ENCODE measurements at regions not wholly inside any gene's neighbourhood (a gene's known extent, or its start where the extent isn't known, plus 50 kb on each side); places are given as distances from the start of the nearest gene placed in this dataset.

- Histone ChIP-seq H3K4me3 (no peak overlapping the region), H3K27me3 (no peaks in the 10 kb centered on the region), H3K79me2 (no peaks in the 10 kb centered on the region), H3K9me2 (replicated peaks; ENCODE audit: insufficient read depth) (no peaks in the 10 kb centered on the region), H4K20me1 (ENCODE audit: insufficient read depth, poor library complexity, severe bottlenecking) (no peaks in the 10 kb centered on the region), H3K4me1 (ENCODE audit: insufficient read depth) (no peaks in the 10 kb centered on the region), H3K9me3 (ENCODE audit: low read depth) (no peaks in the 10 kb centered on the region), H2AFZ (no peak overlapping the region), H3K4me2 (no peak overlapping the region), H3K27ac (no peak overlapping the region), H3K36me3 (replicated peaks; ENCODE audit: insufficient read depth, low read depth) (no peaks in the 10 kb centered on the region)
- 84% methylated on average over 7 of the region's 7 CpGs for WGBS (ENCODE audit: low lambda C conversion rate, missing lambda C conversion rate)
- no peak for TF ChIP-seq EZH2phosphoT487 (IDR thresholded peaks at IDR 0.05; ENCODE audit: low read depth, severe bottlenecking, unreplicated experiment)
- no peak for TF ChIP-seq CTCF (IDR thresholded peaks at IDR 0.05; ENCODE audit: poor library complexity)
- no peak for TF ChIP-seq EZH2 (IDR thresholded peaks at IDR 0.05; ENCODE audit: borderline replicate concordance)
- no peak for DNase-seq (ENCODE audit: low spot score)
Observed at GRCh38 chr11:70725739-70726138, 327.4 kb downstream of the CTTN start.

- 99% methylated on average over 5 of the region's 5 CpGs for WGBS (ENCODE audit: low lambda C conversion rate, missing lambda C conversion rate)
Observed at GRCh38 chr11:70727021-70727420, 328.7 kb downstream of the CTTN start.

GRCh38 chr11:70727899-70728620, 329.7 kb downstream of the CTTN start:
- TF ChIP-seq EZH2 (IDR thresholded peaks at IDR 0.05; ENCODE audit: borderline replicate concordance) (no peak), EZH2phosphoT487 (IDR thresholded peaks at IDR 0.05; ENCODE audit: low read depth, severe bottlenecking, unreplicated experiment) (no peak), CTCF (IDR thresholded peaks at IDR 0.05; ENCODE audit: poor library complexity) (no peak)
- no peaks in the 10 kb centered on the region for H4K20me1 ChIP-seq (ENCODE audit: insufficient read depth, poor library complexity, severe bottlenecking)
- no peaks in the 10 kb centered on the region for H3K9me3 ChIP-seq (ENCODE audit: low read depth)
- no peaks in the 10 kb centered on the region for H3K79me2 ChIP-seq
- no peak overlapping the region for H2AFZ ChIP-seq
- H3K27me3 ChIP-seq: no peaks in the 10 kb centered on the region
- 79% methylated on average over 15 of the region's 15 CpGs for WGBS (ENCODE audit: low lambda C conversion rate, missing lambda C conversion rate)
- no peak overlapping the region for H3K4me2 ChIP-seq
- H3K4me1 ChIP-seq (ENCODE audit: insufficient read depth): no peaks in the 10 kb centered on the region
- no peak overlapping the region for H3K4me3 ChIP-seq
- H3K36me3 ChIP-seq (replicated peaks; ENCODE audit: insufficient read depth, low read depth): no peaks in the 10 kb centered on the region
- H3K27ac ChIP-seq: no peak overlapping the region
- DNase-seq (ENCODE audit: low spot score): no peak
- H3K9me2 ChIP-seq (replicated peaks; ENCODE audit: insufficient read depth): no peaks in the 10 kb centered on the region

More at GRCh38 chr11:70727021-70727420, 328.7 kb downstream of the CTTN start:
- no peaks in the 10 kb centered on the region for H3K27me3 ChIP-seq
- no peaks in the 10 kb centered on the region for H3K79me2 ChIP-seq
- H3K4me2 ChIP-seq: no peak overlapping the region
- H3K9me2 ChIP-seq (replicated peaks; ENCODE audit: insufficient read depth): no peaks in the 10 kb centered on the region
- TF ChIP-seq EZH2 (IDR thresholded peaks at IDR 0.05; ENCODE audit: borderline replicate concordance) (no peak), CTCF (IDR thresholded peaks at IDR 0.05; ENCODE audit: poor library complexity) (no peak), EZH2phosphoT487 (IDR thresholded peaks at IDR 0.05; ENCODE audit: low read depth, severe bottlenecking, unreplicated experiment) (no peak)
- DNase-seq (ENCODE audit: low spot score): no peak
- H3K4me1 ChIP-seq (ENCODE audit: insufficient read depth): no peaks in the 10 kb centered on the region
- H3K4me3 ChIP-seq: no peak overlapping the region
- H2AFZ ChIP-seq: no peak overlapping the region
- H3K9me3 ChIP-seq (ENCODE audit: low read depth): no peaks in the 10 kb centered on the region
- H3K36me3 ChIP-seq (replicated peaks; ENCODE audit: insufficient read depth, low read depth): no peaks in the 10 kb centered on the region
- no peak overlapping the region for H3K27ac ChIP-seq
- no peaks in the 10 kb centered on the region for H4K20me1 ChIP-seq (ENCODE audit: insufficient read depth, poor library complexity, severe bottlenecking)
